ENCODE measurements at regions not wholly inside any gene's neighbourhood (a gene's known extent, or its start where the extent isn't known, plus 50 kb on each side); places are given as distances from the start of the nearest gene placed in this dataset.

- H2AFZ ChIP-seq (ENCODE audit: low read length) = no peak overlapping the region
- TF ChIP-seq ELK4 (CRISPR knock-in tag; IDR thresholded peaks at IDR 0.05; ENCODE audit: borderline replicate concordance) = no peak
- TF ChIP-seq HDAC1 (CRISPR knock-in tag; IDR thresholded peaks at IDR 0.05) = no peak
- TF ChIP-seq ZBTB46 (CRISPR knock-in tag; IDR thresholded peaks at IDR 0.05; ENCODE audit: borderline replicate concordance) = no peak
- H3K27me3 ChIP-seq (ENCODE audit: control insufficient read depth in 1 of 2, insufficient read depth in 2 of 2, low read length in 2 of 2) = peaks cover 18 to 90% of the 10 kb centered on the region in 2 experiments
- CTCF ChIA-PET (ENCODE audit: low intra/inter-chr PET ratio, low total read pairs) = no interaction called here
- no peak for DNase-seq (ENCODE audit: low spot score)
- no peaks in the 10 kb centered on the region for H3K4me1 ChIP-seq (ENCODE audit: insufficient read depth, low read length)
- H3K36me3 ChIP-seq (replicated peaks in 1 of 2; ENCODE audit: control insufficient read depth in 1 of 2, insufficient read depth in 2 of 2, low read length in 2 of 2) = no peaks in the 10 kb centered on the region
- intact Hi-C loops (cut with micrococcal nuclease; ENCODE audit: unreplicated experiment) (no loop called here), in situ Hi-C loops (cut with HindIII; ENCODE audit: extremely low pct_ligation_motif_present, low pct_unique_long_range_greater_than_20kb) (no loop called here)
- H4K20me1 ChIP-seq (ENCODE audit: insufficient read depth, low read length) = peaks cover 3% of the 10 kb centered on the region; the same call in 1 of the 2 replicates
- no peak overlapping the region for H3K4me2 ChIP-seq (ENCODE audit: low read depth, low read length)
- H3K9ac ChIP-seq (ENCODE audit: insufficient read depth, low read depth, low read length) = no peak overlapping the region
- no peak overlapping the region for H3K27ac ChIP-seq (ENCODE audit: extremely low read length, insufficient read depth, low read length)
- no peak overlapping the region for H3K4me3 ChIP-seq (replicated peaks in 1 of 3; ENCODE audit: insufficient read depth in 1 of 3, low read depth in 2 of 3, low read length in 3 of 3)
- ATAC-seq = no peak
- WGBS (ENCODE audit: low lambda C conversion rate) = under 1% methylated on average over 9 of the region's 9 CpGs
- BruUV-seq (replicated peaks) = no TSS peak
- no peaks in the 10 kb centered on the region for H3K9me3 ChIP-seq (ENCODE audit: low read length)
- POLR2A ChIA-PET = no interaction called here
- no peak for FAIRE-seq
- H3K79me2 ChIP-seq (ENCODE audit: insufficient read depth, low read length) = no peaks in the 10 kb centered on the region
These were observed 132.0 kb downstream of the RBFOX3 start for GRCh38 chr17:79478841-79479240.

GRCh38 chr17:79478051-79478461, 132.8 kb downstream of the RBFOX3 start:
- Histone ChIP-seq H3K4me2 (ENCODE audit: low read depth, low read length) (no peak overlapping the region), H3K4me3 (replicated peaks in 1 of 3; ENCODE audit: insufficient read depth in 1 of 3, low read depth in 2 of 3, low read length in 3 of 3) (no peak overlapping the region), H3K9me3 (ENCODE audit: low read length) (no peaks in the 10 kb centered on the region), H2AFZ (ENCODE audit: low read length) (no peak overlapping the region), H3K79me2 (ENCODE audit: insufficient read depth, low read length) (no peaks in the 10 kb centered on the region), H3K36me3 (replicated peaks in 1 of 2; ENCODE audit: control insufficient read depth in 1 of 2, insufficient read depth in 2 of 2, low read length in 2 of 2) (no peaks in the 10 kb centered on the region), H3K27ac (ENCODE audit: extremely low read length, insufficient read depth, low read length) (no peak overlapping the region), H4K20me1 (ENCODE audit: insufficient read depth, low read length) (peaks cover 3% of the 10 kb centered on the region; the same call in 1 of the 2 replicates), H3K4me1 (ENCODE audit: insufficient read depth, low read length) (no peaks in the 10 kb centered on the region), H3K9ac (ENCODE audit: insufficient read depth, low read depth, low read length) (no peak overlapping the region), H3K27me3 (ENCODE audit: control insufficient read depth in 1 of 2, insufficient read depth in 2 of 2, low read length in 2 of 2) (peaks cover 18 to 91% of the 10 kb centered on the region in 2 experiments)
- TF ChIP-seq ZFP36L2 (CRISPR knock-in tag; IDR thresholded peaks at IDR 0.05) = no peak
- no peak for TF ChIP-seq ZNF639 (CRISPR knock-in tag; conservative IDR thresholded peaks at IDR 0.05)
- no peak for TF ChIP-seq ZNF550 (CRISPR knock-in tag; IDR thresholded peaks at IDR 0.05; ENCODE audit: borderline replicate concordance)
- no peak for TF ChIP-seq BHLHE40 (IDR thresholded peaks at IDR 0.05; ENCODE audit: low read length)
- TF ChIP-seq ZNF703 (CRISPR knock-in tag; IDR thresholded peaks at IDR 0.05; ENCODE audit: borderline replicate concordance) = no peak
- TF ChIP-seq ISL2 (CRISPR knock-in tag; IDR thresholded peaks at IDR 0.05) = no peak
- ChIA-PET CTCF (ENCODE audit: low intra/inter-chr PET ratio, low total read pairs) (no interaction called here), POLR2A (no interaction called here)
- ATAC-seq (no peak), DNase-seq (ENCODE audit: low spot score) (no peak), FAIRE-seq (no peak)
- 15% methylated on average over 20 of the region's 22 CpGs for WGBS (ENCODE audit: low lambda C conversion rate)
- intact Hi-C loops (cut with micrococcal nuclease; ENCODE audit: unreplicated experiment) (no loop called here), in situ Hi-C loops (cut with HindIII; ENCODE audit: extremely low pct_ligation_motif_present, low pct_unique_long_range_greater_than_20kb) (no loop called here)
- BruUV-seq (replicated peaks) = no TSS peak

Measured in HepG2 (cell line).